ENCODE measurements at regions not wholly inside any gene's neighbourhood (a gene's known extent, or its start where the extent isn't known, plus 50 kb on each side); places are given as distances from the start of the nearest gene placed in this dataset.

DNA sequence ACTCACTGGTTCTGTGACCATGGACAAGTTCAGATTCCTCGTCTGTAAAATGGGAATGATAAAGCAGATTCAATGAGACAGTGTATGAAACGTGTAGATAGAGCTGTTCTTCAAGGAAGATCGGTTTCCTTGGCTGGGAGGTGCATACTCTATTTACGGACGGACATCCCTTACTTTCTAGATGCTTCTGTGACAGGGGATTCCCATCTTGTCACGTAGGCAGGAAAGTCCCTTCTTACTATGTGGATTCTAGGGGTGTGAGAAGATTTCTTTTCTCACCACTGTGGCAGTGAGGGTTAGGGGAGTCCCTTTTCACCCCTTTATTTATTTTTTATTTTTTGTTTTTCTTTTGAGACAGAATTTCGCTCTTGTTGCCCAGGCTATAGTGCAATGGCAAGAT lies 180.9 kb upstream of the TBL1XR1 start:
- TF ChIP-seq, protein P1, sequence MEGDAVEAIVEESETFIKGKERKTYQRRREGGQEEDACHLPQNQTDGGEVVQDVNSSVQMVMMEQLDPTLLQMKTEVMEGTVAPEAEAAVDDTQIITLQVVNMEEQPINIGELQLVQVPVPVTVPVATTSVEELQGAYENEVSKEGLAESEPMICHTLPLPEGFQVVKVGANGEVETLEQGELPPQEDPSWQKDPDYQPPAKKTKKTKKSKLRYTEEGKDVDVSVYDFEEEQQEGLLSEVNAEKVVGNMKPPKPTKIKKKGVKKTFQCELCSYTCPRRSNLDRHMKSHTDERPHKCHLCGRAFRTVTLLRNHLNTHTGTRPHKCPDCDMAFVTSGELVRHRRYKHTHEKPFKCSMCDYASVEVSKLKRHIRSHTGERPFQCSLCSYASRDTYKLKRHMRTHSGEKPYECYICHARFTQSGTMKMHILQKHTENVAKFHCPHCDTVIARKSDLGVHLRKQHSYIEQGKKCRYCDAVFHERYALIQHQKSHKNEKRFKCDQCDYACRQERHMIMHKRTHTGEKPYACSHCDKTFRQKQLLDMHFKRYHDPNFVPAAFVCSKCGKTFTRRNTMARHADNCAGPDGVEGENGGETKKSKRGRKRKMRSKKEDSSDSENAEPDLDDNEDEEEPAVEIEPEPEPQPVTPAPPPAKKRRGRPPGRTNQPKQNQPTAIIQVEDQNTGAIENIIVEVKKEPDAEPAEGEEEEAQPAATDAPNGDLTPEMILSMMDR (IDR thresholded peaks at IDR 0.05; ENCODE audit: low read depth, low read length, poor library complexity, severe bottlenecking) = no peak
- TF ChIP-seq EZH2phosphoT487 (IDR thresholded peaks at IDR 0.05; ENCODE audit: borderline replicate concordance, low read length) = no peak
- Histone ChIP-seq H3K4me1 (ENCODE audit: control insufficient read depth, low read length) (peaks cover 35% of the 10 kb centered on the region), H3K27ac (ENCODE audit: low read depth, low read length) (no peak overlapping the region), H3K36me3 (ENCODE audit: control insufficient read depth, low read length) (no peaks in the 10 kb centered on the region), H3F3A (ENCODE audit: control insufficient read depth, insufficient read depth) (no peaks in the 10 kb centered on the region), H4K20me1 (ENCODE audit: control insufficient read depth, insufficient read depth, low read depth, low read length) (no peaks in the 10 kb centered on the region), H3K79me2 (ENCODE audit: control insufficient read depth, low read length) (no peaks in the 10 kb centered on the region), H3K4me3 (ENCODE audit: low read length) (no peak overlapping the region), H3K4me2 (ENCODE audit: low read length) (no peak overlapping the region), H3K27me3 (ENCODE audit: control insufficient read depth, low read length) (no peaks in the 10 kb centered on the region), H3K9me3 (ENCODE audit: control insufficient read depth, insufficient read depth, low read length) (peaks cover 9% of the 10 kb centered on the region; the same call in 1 of the 2 replicates), H3K9me2 (replicated peaks; ENCODE audit: control insufficient read depth, low read length) (no peaks in the 10 kb centered on the region)

DNA sequence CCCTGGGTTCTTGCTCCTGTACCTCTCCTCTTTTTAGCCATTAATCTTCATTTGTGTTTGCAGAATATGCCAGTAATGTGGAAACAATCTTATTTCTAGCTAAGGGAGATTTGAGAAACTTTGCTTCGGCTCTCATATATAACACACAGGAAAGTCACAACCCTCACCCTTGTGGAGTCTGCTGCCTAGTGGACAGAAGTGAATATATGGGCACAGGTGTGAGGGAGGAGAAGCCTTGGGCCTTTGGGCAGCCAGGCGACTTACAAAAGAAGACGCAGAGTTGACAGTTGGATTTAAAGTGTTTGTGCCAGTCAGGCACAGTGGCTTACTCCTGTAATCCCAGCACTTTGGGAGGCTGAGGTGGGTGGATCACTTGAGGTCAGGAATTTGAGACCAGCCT lies 181.8 kb upstream of the TBL1XR1 start:
- Histone ChIP-seq H3K4me1 (ENCODE audit: control insufficient read depth, low read length) (peaks cover 31% of the 10 kb centered on the region), H3F3A (ENCODE audit: control insufficient read depth, insufficient read depth) (no peaks in the 10 kb centered on the region), H3K27ac (ENCODE audit: low read depth, low read length) (no peak overlapping the region), H3K79me2 (ENCODE audit: control insufficient read depth, low read length) (no peaks in the 10 kb centered on the region), H3K9me2 (replicated peaks; ENCODE audit: control insufficient read depth, low read length) (no peaks in the 10 kb centered on the region), H3K36me3 (ENCODE audit: control insufficient read depth, low read length) (no peaks in the 10 kb centered on the region), H3K4me2 (ENCODE audit: low read length) (no peak overlapping the region), H3K9me3 (ENCODE audit: control insufficient read depth, insufficient read depth, low read length) (peaks cover 9% of the 10 kb centered on the region; the same call in 1 of the 2 replicates), H4K20me1 (ENCODE audit: control insufficient read depth, insufficient read depth, low read depth, low read length) (no peaks in the 10 kb centered on the region), H3K27me3 (ENCODE audit: control insufficient read depth, low read length) (no peaks in the 10 kb centered on the region), H3K4me3 (ENCODE audit: low read length) (no peak overlapping the region)
- no peak for TF ChIP-seq EZH2phosphoT487 (IDR thresholded peaks at IDR 0.05; ENCODE audit: borderline replicate concordance, low read length)
- TF ChIP-seq, protein P1 (IDR thresholded peaks at IDR 0.05; ENCODE audit: low read depth, low read length, poor library complexity, severe bottlenecking) = no peak

DNA sequence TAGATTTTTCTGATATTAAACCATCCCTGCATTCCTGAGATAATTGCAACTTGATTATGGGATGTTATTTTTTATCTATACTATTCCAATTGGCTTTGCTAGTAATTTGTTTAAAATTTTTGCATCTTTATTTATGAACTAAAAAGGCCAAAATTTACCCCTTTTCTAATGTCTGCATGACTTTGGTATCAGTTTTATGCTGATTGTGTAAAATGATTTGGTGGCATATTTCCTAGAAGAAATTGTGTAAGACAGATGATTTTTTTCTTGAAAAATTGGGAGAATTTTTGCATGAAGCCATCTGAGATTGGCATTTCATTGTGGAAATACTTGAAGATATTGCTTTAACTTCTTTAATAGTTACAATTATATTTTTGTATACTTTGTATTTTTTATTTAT lies 183.8 kb upstream of the TBL1XR1 start:
- no peaks in the 10 kb centered on the region for H3F3A ChIP-seq (ENCODE audit: control insufficient read depth, insufficient read depth)
- H3K4me3 ChIP-seq (ENCODE audit: low read length) = no peak overlapping the region
- no peak overlapping the region for H3K27ac ChIP-seq (ENCODE audit: low read depth, low read length)
- TF ChIP-seq, protein P1 (IDR thresholded peaks at IDR 0.05; ENCODE audit: low read depth, low read length, poor library complexity, severe bottlenecking) = no peak
- TF ChIP-seq EZH2phosphoT487 (IDR thresholded peaks at IDR 0.05; ENCODE audit: borderline replicate concordance, low read length) = no peak
- H3K36me3 ChIP-seq (ENCODE audit: control insufficient read depth, low read length) = no peaks in the 10 kb centered on the region
- H3K4me2 ChIP-seq (ENCODE audit: low read length) = no peak overlapping the region
- H3K9me3 ChIP-seq (ENCODE audit: control insufficient read depth, insufficient read depth, low read length) = peaks cover 9% of the 10 kb centered on the region; the same call in 1 of the 2 replicates
- no peaks in the 10 kb centered on the region for H3K27me3 ChIP-seq (ENCODE audit: control insufficient read depth, low read length)
- H3K79me2 ChIP-seq (ENCODE audit: control insufficient read depth, low read length) = no peaks in the 10 kb centered on the region
- peaks cover 14% of the 10 kb centered on the region for H3K4me1 ChIP-seq (ENCODE audit: control insufficient read depth, low read length)
- no peaks in the 10 kb centered on the region for H3K9me2 ChIP-seq (replicated peaks; ENCODE audit: control insufficient read depth, low read length)
- H4K20me1 ChIP-seq (ENCODE audit: control insufficient read depth, insufficient read depth, low read depth, low read length) = no peaks in the 10 kb centered on the region
